ENCODE measurements at regions not wholly inside any gene's neighbourhood (a gene's known extent, or its start where the extent isn't known, plus 50 kb on each side); places are given as distances from the start of the nearest gene placed in this dataset.

GRCh38 chr11:79942646-79943045, 501.8 kb upstream of the TENM4 start:
- no peak overlapping the region for H3K9ac ChIP-seq (ENCODE audit: low read length in 3 of 3)
- no peak for DNase-seq
- H3K27ac ChIP-seq (ENCODE audit: low read depth in 2 of 2, low read length in 2 of 2) = no peak overlapping the region
- H3K4me3 ChIP-seq (ENCODE audit: low read length in 3 of 3) = no peak overlapping the region
- TF ChIP-seq CTCF (IDR thresholded peaks at IDR 0.05; ENCODE audit: borderline replicate concordance, extremely low read depth, insufficient read depth) = no peak
- FAIRE-seq = no peak
- no peaks in the 10 kb centered on the region for H3K36me3 ChIP-seq (ENCODE audit: control insufficient read depth in 2 of 3, insufficient read depth in 3 of 3, low read length in 3 of 3)
- H3K27me3 ChIP-seq (ENCODE audit: control insufficient read depth, insufficient read depth, low read length) = no peaks in the 10 kb centered on the region
- no peaks in the 10 kb centered on the region for H3K4me1 ChIP-seq (ENCODE audit: control insufficient read depth in 2 of 3, insufficient read depth in 2 of 3, low read depth in 1 of 3, low read length in 3 of 3)
- no peaks in the 10 kb centered on the region for H3K9me3 ChIP-seq (ENCODE audit: control insufficient read depth in 2 of 3, insufficient read depth in 1 of 3, low read length in 3 of 3)
- intact Hi-C loops (cut with DNase I) = no loop called here

- no peaks in the 10 kb centered on the region for H3K27me3 ChIP-seq (ENCODE audit: control insufficient read depth, insufficient read depth, low read length)
- FAIRE-seq (no peak), DNase-seq (no peak)
- no peak for TF ChIP-seq CTCF (IDR thresholded peaks at IDR 0.05; ENCODE audit: borderline replicate concordance, extremely low read depth, insufficient read depth)
- intact Hi-C loops (cut with DNase I) = no loop called here
- H3K9me3 ChIP-seq (ENCODE audit: control insufficient read depth in 2 of 3, insufficient read depth in 1 of 3, low read length in 3 of 3) = no peaks in the 10 kb centered on the region
- no peak overlapping the region for H3K9ac ChIP-seq (ENCODE audit: low read length in 3 of 3)
- H3K4me3 ChIP-seq (ENCODE audit: low read length in 3 of 3) = no peak overlapping the region
- H3K27ac ChIP-seq (ENCODE audit: low read depth in 2 of 2, low read length in 2 of 2) = no peak overlapping the region
- no peaks in the 10 kb centered on the region for H3K36me3 ChIP-seq (ENCODE audit: control insufficient read depth in 2 of 3, insufficient read depth in 3 of 3, low read length in 3 of 3)
- H3K4me1 ChIP-seq (ENCODE audit: control insufficient read depth in 2 of 3, insufficient read depth in 2 of 3, low read depth in 1 of 3, low read length in 3 of 3) = no peaks in the 10 kb centered on the region
Measured at GRCh38 chr11:79942090-79942489, 501.3 kb upstream of the TENM4 start.

- Histone ChIP-seq H3K9me3 (ENCODE audit: control insufficient read depth in 2 of 3, insufficient read depth in 1 of 3, low read length in 3 of 3) (no peaks in the 10 kb centered on the region), H3K27me3 (ENCODE audit: control insufficient read depth, insufficient read depth, low read length) (no peaks in the 10 kb centered on the region), H3K4me1 (ENCODE audit: control insufficient read depth in 2 of 3, insufficient read depth in 2 of 3, low read depth in 1 of 3, low read length in 3 of 3) (no peaks in the 10 kb centered on the region), H3K9ac (ENCODE audit: low read length in 3 of 3) (no peak overlapping the region), H3K27ac (ENCODE audit: low read depth in 2 of 2, low read length in 2 of 2) (no peak overlapping the region), H3K4me3 (ENCODE audit: low read length in 3 of 3) (no peak overlapping the region), H3K36me3 (ENCODE audit: control insufficient read depth in 2 of 3, insufficient read depth in 3 of 3, low read length in 3 of 3) (no peaks in the 10 kb centered on the region)
- DNase-seq (no peak), FAIRE-seq (no peak)
- no peak for TF ChIP-seq CTCF (IDR thresholded peaks at IDR 0.05; ENCODE audit: borderline replicate concordance, extremely low read depth, insufficient read depth)
- intact Hi-C loops (cut with DNase I) = no loop called here
Measured at GRCh38 chr11:79940974-79941735, 500.3 kb upstream of the TENM4 start.

GRCh38 chr11:79940165-79940564, 499.3 kb upstream of the TENM4 start:
- peak in 4 of 5 donors; percentile 30 to 54 (median 38) for DNase-seq

More at GRCh38 chr11:79940165-79940564, 499.3 kb upstream of the TENM4 start:
- Histone ChIP-seq H3K4me3 (ENCODE audit: low read length in 3 of 3) (no peak overlapping the region), H3K36me3 (ENCODE audit: control insufficient read depth in 2 of 3, insufficient read depth in 3 of 3, low read length in 3 of 3) (no peaks in the 10 kb centered on the region), H3K9me3 (ENCODE audit: control insufficient read depth in 2 of 3, insufficient read depth in 1 of 3, low read length in 3 of 3) (no peaks in the 10 kb centered on the region), H3K27ac (ENCODE audit: low read depth in 2 of 2, low read length in 2 of 2) (no peak overlapping the region), H3K9ac (ENCODE audit: low read length in 3 of 3) (no peak overlapping the region), H3K4me1 (ENCODE audit: control insufficient read depth in 2 of 3, insufficient read depth in 2 of 3, low read depth in 1 of 3, low read length in 3 of 3) (no peaks in the 10 kb centered on the region), H3K27me3 (ENCODE audit: control insufficient read depth, insufficient read depth, low read length) (no peaks in the 10 kb centered on the region)
- intact Hi-C loops (cut with DNase I) = no loop called here
- TF ChIP-seq CTCF (IDR thresholded peaks at IDR 0.05; ENCODE audit: borderline replicate concordance, extremely low read depth, insufficient read depth) = no peak
- FAIRE-seq = no peak
